Gastrocnemius medialis (tissue), 4 donors: ENCODE measurements at regions not wholly inside any gene's neighbourhood (a gene's known extent, or its start where the extent isn't known, plus 50 kb on each side); places are given as distances from the start of the nearest gene placed in this dataset.

Experiments
- CTCF ChIP-seq, 5 experiments: fragments of 450-650 bp in 3 of 5; fragments of 200-600 bp in 2 of 5; sonication (generic) in 2 of 5; IDR thresholded peaks in 4 of 5; conservative IDR thresholded peaks in 1 of 5; 1 replicate in 4 of 5; 2 replicates in 1 of 5; pipeline ENCODE4 v1.5.1; 2016 to 2019; ENCODE audit warnings: antibody characterized with exemption in 5 of 5, mild to moderate bottlenecking in 3 of 5, moderate library complexity in 3 of 5
- POLR2A ChIP-seq, 2 donors: fragments of 450-650 bp; IDR thresholded peaks; one replicate each; pipeline ENCODE4 v1.6.1; 2017; ENCODE audit warnings: antibody characterized with exemption in 2 of 2, mild to moderate bottlenecking in 2 of 2, moderate library complexity in 2 of 2

- TF ChIP-seq CTCF (IDR thresholded peaks at IDR 0.05 in 4 of 5, conservative IDR thresholded peaks at IDR 0.05 in 1 of 5), result no peak
- TF ChIP-seq POLR2A (IDR thresholded peaks at IDR 0.05), result no peak
These were observed 145.4 kb upstream of the KCTD3 start for GRCh38 chr1:215421744-215422143.
